ENCODE measurements at regions not wholly inside any gene's neighbourhood (a gene's known extent, or its start where the extent isn't known, plus 50 kb on each side); places are given as distances from the start of the nearest gene placed in this dataset.

DNA sequence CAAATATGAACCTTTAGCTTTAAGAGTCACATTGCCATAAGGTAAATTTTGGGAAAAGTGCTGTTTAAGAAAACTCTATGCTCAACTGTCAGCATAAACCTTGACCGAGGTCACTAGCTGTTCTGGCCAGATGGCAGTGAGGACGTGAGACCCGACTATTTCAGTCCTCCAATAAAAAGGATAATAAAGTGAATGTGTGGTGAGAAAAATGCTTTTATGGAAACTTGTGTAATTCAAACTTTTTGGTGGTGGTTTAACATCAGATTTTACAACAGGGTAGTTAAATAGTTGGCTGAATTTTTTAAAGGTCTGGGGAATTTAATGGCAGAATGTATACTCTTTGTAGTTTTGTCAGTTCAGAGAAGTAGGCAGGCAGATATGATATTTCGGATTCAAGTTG is 391.1 kb downstream of the PMP22 start:
- Mint-ChIP-seq H3K27me3 (ENCODE audit: low read depth) (no peaks in the 10 kb centered on the region), H3K4me1 (no peaks in the 10 kb centered on the region), H3K9me3 (peaks cover 4% of the 10 kb centered on the region; the same call in 1 of the 2 replicates), H3K36me3 (no peaks in the 10 kb centered on the region), H3K4me3 (no peak overlapping the region), H3K27ac (no peak overlapping the region)
- CTCF ChIA-PET: no interaction called here
- DNase-seq (ENCODE audit: low spot score) (no peak), ATAC-seq (no peak)
- POLR2A ChIA-PET: no interaction called here
- no peak for TF ChIP-seq ZNF232 (CRISPR knock-in tag; IDR thresholded peaks at IDR 0.05)
- TF ChIP-seq NFATC4 (CRISPR knock-in tag; IDR thresholded peaks at IDR 0.05): no peak
- TF ChIP-seq HMGA2 (CRISPR knock-in tag; IDR thresholded peaks at IDR 0.05): no peak
- no peak for TF ChIP-seq ZNF396 (CRISPR knock-in tag; IDR thresholded peaks at IDR 0.05; ENCODE audit: borderline replicate concordance)
- TF ChIP-seq TP53 (CRISPR knock-in tag; IDR thresholded peaks at IDR 0.05): no peak
- TF ChIP-seq NR3C1 (CRISPR knock-in tag; conservative IDR thresholded peaks at IDR 0.05; ENCODE audit: low read depth): no peak
- TF ChIP-seq CREB1 (CRISPR knock-in tag; IDR thresholded peaks at IDR 0.05): no peak
- TF ChIP-seq ZNF317 (CRISPR knock-in tag; IDR thresholded peaks at IDR 0.05; ENCODE audit: borderline replicate concordance, low read depth): no peak
- no peak for TF ChIP-seq IRF2 (CRISPR knock-in tag; IDR thresholded peaks at IDR 0.05; ENCODE audit: borderline replicate concordance, low read depth)
- TF ChIP-seq, protein P1, sequence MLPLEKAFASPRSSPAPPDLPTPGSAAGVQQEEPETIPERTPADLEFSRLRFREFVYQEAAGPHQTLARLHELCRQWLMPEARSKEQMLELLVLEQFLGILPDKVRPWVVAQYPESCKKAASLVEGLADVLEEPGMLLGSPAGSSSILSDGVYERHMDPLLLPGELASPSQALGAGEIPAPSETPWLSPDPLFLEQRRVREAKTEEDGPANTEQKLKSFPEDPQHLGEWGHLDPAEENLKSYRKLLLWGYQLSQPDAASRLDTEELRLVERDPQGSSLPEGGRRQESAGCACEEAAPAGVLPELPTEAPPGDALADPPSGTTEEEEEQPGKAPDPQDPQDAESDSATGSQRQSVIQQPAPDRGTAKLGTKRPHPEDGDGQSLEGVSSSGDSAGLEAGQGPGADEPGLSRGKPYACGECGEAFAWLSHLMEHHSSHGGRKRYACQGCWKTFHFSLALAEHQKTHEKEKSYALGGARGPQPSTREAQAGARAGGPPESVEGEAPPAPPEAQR (CRISPR knock-in tag; IDR thresholded peaks at IDR 0.05): no peak
- TF ChIP-seq, protein P2, sequence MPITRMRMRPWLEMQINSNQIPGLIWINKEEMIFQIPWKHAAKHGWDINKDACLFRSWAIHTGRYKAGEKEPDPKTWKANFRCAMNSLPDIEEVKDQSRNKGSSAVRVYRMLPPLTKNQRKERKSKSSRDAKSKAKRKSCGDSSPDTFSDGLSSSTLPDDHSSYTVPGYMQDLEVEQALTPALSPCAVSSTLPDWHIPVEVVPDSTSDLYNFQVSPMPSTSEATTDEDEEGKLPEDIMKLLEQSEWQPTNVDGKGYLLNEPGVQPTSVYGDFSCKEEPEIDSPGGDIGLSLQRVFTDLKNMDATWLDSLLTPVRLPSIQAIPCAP (CRISPR knock-in tag; IDR thresholded peaks at IDR 0.05): no peak
- no peak for TF ChIP-seq USF1 (CRISPR knock-in tag; IDR thresholded peaks at IDR 0.05)
- TF ChIP-seq TEAD4 (CRISPR knock-in tag; IDR thresholded peaks at IDR 0.05): no peak
- TF ChIP-seq ZNF121 (CRISPR knock-in tag; IDR thresholded peaks at IDR 0.05): no peak
- TF ChIP-seq ZBTB21 (CRISPR knock-in tag; IDR thresholded peaks at IDR 0.05; ENCODE audit: borderline replicate concordance): no peak
- no peak for TF ChIP-seq MYBL2 (CRISPR knock-in tag; IDR thresholded peaks at IDR 0.05)
- TF ChIP-seq, protein P3, sequence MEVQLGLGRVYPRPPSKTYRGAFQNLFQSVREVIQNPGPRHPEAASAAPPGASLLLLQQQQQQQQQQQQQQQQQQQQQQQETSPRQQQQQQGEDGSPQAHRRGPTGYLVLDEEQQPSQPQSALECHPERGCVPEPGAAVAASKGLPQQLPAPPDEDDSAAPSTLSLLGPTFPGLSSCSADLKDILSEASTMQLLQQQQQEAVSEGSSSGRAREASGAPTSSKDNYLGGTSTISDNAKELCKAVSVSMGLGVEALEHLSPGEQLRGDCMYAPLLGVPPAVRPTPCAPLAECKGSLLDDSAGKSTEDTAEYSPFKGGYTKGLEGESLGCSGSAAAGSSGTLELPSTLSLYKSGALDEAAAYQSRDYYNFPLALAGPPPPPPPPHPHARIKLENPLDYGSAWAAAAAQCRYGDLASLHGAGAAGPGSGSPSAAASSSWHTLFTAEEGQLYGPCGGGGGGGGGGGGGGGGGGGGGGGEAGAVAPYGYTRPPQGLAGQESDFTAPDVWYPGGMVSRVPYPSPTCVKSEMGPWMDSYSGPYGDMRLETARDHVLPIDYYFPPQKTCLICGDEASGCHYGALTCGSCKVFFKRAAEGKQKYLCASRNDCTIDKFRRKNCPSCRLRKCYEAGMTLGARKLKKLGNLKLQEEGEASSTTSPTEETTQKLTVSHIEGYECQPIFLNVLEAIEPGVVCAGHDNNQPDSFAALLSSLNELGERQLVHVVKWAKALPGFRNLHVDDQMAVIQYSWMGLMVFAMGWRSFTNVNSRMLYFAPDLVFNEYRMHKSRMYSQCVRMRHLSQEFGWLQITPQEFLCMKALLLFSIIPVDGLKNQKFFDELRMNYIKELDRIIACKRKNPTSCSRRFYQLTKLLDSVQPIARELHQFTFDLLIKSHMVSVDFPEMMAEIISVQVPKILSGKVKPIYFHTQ (CRISPR knock-in tag; IDR thresholded peaks at IDR 0.05): no peak
- no peak for TF ChIP-seq SP1 (CRISPR knock-in tag; conservative IDR thresholded peaks at IDR 0.05)

- H3K4me1 Mint-ChIP-seq: no peaks in the 10 kb centered on the region
- H3K9me3 Mint-ChIP-seq: peaks cover 5% of the 10 kb centered on the region; the same call in 1 of the 2 replicates
- TF ChIP-seq ZNF416 (CRISPR knock-in tag; IDR thresholded peaks at IDR 0.05): no peak
- no peak for TF ChIP-seq E2F5 (CRISPR knock-in tag; IDR thresholded peaks at IDR 0.05)
- TF ChIP-seq ZNF121 (CRISPR knock-in tag; IDR thresholded peaks at IDR 0.05): no peak
- TF ChIP-seq SOX15 (CRISPR knock-in tag; IDR thresholded peaks at IDR 0.05): no peak
- no peak for TF ChIP-seq JUN (CRISPR knock-in tag; IDR thresholded peaks at IDR 0.05)
- TF ChIP-seq PRRX2 (CRISPR knock-in tag; IDR thresholded peaks at IDR 0.05): no peak
- no peak for TF ChIP-seq ATF1 (CRISPR knock-in tag; IDR thresholded peaks at IDR 0.05)
- TF ChIP-seq, protein P4, sequence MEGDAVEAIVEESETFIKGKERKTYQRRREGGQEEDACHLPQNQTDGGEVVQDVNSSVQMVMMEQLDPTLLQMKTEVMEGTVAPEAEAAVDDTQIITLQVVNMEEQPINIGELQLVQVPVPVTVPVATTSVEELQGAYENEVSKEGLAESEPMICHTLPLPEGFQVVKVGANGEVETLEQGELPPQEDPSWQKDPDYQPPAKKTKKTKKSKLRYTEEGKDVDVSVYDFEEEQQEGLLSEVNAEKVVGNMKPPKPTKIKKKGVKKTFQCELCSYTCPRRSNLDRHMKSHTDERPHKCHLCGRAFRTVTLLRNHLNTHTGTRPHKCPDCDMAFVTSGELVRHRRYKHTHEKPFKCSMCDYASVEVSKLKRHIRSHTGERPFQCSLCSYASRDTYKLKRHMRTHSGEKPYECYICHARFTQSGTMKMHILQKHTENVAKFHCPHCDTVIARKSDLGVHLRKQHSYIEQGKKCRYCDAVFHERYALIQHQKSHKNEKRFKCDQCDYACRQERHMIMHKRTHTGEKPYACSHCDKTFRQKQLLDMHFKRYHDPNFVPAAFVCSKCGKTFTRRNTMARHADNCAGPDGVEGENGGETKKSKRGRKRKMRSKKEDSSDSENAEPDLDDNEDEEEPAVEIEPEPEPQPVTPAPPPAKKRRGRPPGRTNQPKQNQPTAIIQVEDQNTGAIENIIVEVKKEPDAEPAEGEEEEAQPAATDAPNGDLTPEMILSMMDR (IDR thresholded peaks at IDR 0.05): no peak
- no peak for TF ChIP-seq SP1 (CRISPR knock-in tag; conservative IDR thresholded peaks at IDR 0.05)
- no peaks in the 10 kb centered on the region for H3K36me3 Mint-ChIP-seq
- ChIA-PET CTCF (no interaction called here), POLR2A (no interaction called here)
- no peaks in the 10 kb centered on the region for H3K27me3 Mint-ChIP-seq (ENCODE audit: low read depth)
- no peak for ATAC-seq
- H3K4me3 Mint-ChIP-seq: no peak overlapping the region
- DNase-seq (ENCODE audit: low spot score): no peak
- H3K27ac Mint-ChIP-seq: no peak overlapping the region
Observed at GRCh38 chr17:14873540-14873939, 391.6 kb downstream of the PMP22 start.

All from WTC11 (cell line).